Peyer's patch (tissue), 4 donors: ENCODE measurements at regions not wholly inside any gene's neighbourhood (a gene's known extent, or its start where the extent isn't known, plus 50 kb on each side); places are given as distances from the start of the nearest gene placed in this dataset.

Experiments
- POLR2A ChIP-seq, 2 donors: fragments of 450-650 bp; IDR thresholded peaks; one replicate each; pipeline ENCODE4 v1.5.1; 2017; ENCODE audit warnings: antibody characterized with exemption in 2 of 2, mild to moderate bottlenecking in 2 of 2, moderate library complexity in 2 of 2
- TF ChIP-seq, protein P1 (sequence below), 6 experiments: fragments of 450-650 bp in 4 of 6; fragments of 200-600 bp in 2 of 6; sonication (generic) in 1 of 6; IDR thresholded peaks; one replicate each; pipeline ENCODE4 v1.5.1; 2017 to 2019; ENCODE audit warnings: antibody characterized with exemption in 6 of 6, mild to moderate bottlenecking in 3 of 6, moderate library complexity in 1 of 6

DNA sequence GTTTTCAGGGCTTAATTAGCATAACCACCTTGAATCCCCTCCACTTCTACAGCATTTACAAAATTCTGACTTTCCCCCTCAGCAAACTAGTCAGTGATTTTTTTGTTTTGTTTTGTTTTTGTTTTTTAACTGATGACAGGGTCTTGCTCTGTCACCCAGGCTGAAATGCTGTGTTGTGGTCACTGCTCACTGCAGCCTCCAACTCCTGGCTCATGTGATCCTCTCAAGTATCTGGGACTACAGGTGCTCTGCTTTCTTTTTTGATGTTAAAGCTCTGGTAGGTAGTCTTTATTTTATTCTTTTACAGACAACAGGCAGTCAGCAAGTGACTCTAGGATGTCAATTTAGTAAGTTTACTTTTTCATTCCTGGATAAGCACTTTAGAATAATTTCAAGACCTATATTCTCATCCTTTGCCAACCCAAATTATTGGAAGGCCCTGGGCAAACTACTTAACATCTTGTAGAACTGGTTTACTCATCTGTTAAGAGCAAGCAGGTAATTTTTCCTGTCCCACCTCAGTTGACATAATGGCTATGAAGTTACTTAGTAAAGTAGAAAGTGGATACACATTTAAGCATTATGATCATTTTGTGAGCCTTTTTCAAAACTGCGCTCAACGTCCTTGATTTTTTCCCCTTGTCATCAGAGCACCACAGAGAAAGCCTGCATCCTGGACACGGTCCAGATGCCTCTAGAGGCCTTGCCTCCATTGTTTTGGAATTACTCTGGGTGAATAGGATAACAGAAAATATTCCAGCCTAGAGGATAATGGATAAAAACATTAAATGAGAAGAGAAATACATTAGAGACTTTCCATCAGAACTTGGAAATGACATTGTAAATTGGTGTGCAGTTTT is 69.9 kb upstream of the NDUFB4 start:
- TF ChIP-seq, protein P1, sequence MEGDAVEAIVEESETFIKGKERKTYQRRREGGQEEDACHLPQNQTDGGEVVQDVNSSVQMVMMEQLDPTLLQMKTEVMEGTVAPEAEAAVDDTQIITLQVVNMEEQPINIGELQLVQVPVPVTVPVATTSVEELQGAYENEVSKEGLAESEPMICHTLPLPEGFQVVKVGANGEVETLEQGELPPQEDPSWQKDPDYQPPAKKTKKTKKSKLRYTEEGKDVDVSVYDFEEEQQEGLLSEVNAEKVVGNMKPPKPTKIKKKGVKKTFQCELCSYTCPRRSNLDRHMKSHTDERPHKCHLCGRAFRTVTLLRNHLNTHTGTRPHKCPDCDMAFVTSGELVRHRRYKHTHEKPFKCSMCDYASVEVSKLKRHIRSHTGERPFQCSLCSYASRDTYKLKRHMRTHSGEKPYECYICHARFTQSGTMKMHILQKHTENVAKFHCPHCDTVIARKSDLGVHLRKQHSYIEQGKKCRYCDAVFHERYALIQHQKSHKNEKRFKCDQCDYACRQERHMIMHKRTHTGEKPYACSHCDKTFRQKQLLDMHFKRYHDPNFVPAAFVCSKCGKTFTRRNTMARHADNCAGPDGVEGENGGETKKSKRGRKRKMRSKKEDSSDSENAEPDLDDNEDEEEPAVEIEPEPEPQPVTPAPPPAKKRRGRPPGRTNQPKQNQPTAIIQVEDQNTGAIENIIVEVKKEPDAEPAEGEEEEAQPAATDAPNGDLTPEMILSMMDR (IDR thresholded peaks at IDR 0.05), result no peak
- no peak for TF ChIP-seq POLR2A (IDR thresholded peaks at IDR 0.05)
